Osteoblast (primary cell): ENCODE measurements at regions not wholly inside any gene's neighbourhood (a gene's known extent, or its start where the extent isn't known, plus 50 kb on each side); places are given as distances from the start of the nearest gene placed in this dataset.

ENCODE experiments used
- DNase-seq: peaks from one replicate; pipeline ENCODE4 v3.0.0; 2011; ENCODE audit warnings: low spot score, mixed read lengths; ENCODE audit not compliant: insufficient read length; ENCODE audit errors: missing footprints
- H2AFZ ChIP-seq: 2 replicates; pipeline ENCODE4 v1.6.0; 2011; ENCODE audit warnings: mild to moderate bottlenecking, low read length
- H3K27ac ChIP-seq: 2 replicates; pipeline ENCODE4 v1.5.1; 2011; ENCODE audit warnings: mild to moderate bottlenecking, low read depth, low read length, moderate library complexity
- H3K27me3 ChIP-seq: 2 replicates; pipeline ENCODE4 v1.6.0; 2012; ENCODE audit warnings: mild to moderate bottlenecking, control low read depth, inconsistent platforms, low read length, moderate library complexity; ENCODE audit not compliant: insufficient read depth
- H3K36me3 ChIP-seq: 2 replicates; pipeline ENCODE4 v1.5.1; 2011; ENCODE audit warnings: mild to moderate bottlenecking, low read length, control low read depth, moderate library complexity; ENCODE audit not compliant: insufficient read depth
- H3K4me1 ChIP-seq: 2 replicates; pipeline ENCODE4 v1.5.1; 2011; ENCODE audit warnings: mild to moderate bottlenecking, low read length, control low read depth, moderate library complexity; ENCODE audit not compliant: insufficient read depth
- H3K4me2 ChIP-seq: 2 replicates; pipeline ENCODE4 v1.6.0; 2011; ENCODE audit warnings: mild to moderate bottlenecking, low read length; ENCODE audit not compliant: insufficient read depth
- H3K4me3 ChIP-seq: fragments of 200-600 bp; sonication (generic); 3 replicates; pipeline ENCODE4 v1.5.1; 2012; ENCODE audit warnings: mild to moderate bottlenecking, low read length, inconsistent platforms; ENCODE audit not compliant: insufficient read depth
- H3K79me2 ChIP-seq: 2 replicates; pipeline ENCODE4 v1.6.0; 2012; ENCODE audit warnings: mild to moderate bottlenecking, low read length, control low read depth, inconsistent platforms; ENCODE audit not compliant: insufficient read depth
- H3K9me3 ChIP-seq: 2 replicates; pipeline ENCODE4 v1.5.1; 2011; ENCODE audit warnings: low read depth, low read length, control low read depth
- H4K20me1 ChIP-seq: 2 replicates; pipeline ENCODE4 v1.6.0; 2012; ENCODE audit warnings: mild to moderate bottlenecking, low read length, control low read depth; ENCODE audit not compliant: insufficient read depth
- CTCF ChIP-seq: IDR thresholded peaks from 2 replicates; pipeline ENCODE4 v1.5.1; 2011; ENCODE audit warnings: mild to moderate bottlenecking, low read depth, low read length, moderate library complexity; ENCODE audit errors: extremely low read depth

- no peak overlapping the region for H3K27ac ChIP-seq
- H3K4me2 ChIP-seq = no peak overlapping the region
- H3K27me3 ChIP-seq = no peaks in the 10 kb centered on the region
- H3K79me2 ChIP-seq = no peaks in the 10 kb centered on the region
- no peaks in the 10 kb centered on the region for H4K20me1 ChIP-seq
- no peak overlapping the region for H2AFZ ChIP-seq
- TF ChIP-seq CTCF = no peak
- H3K9me3 ChIP-seq = no peaks in the 10 kb centered on the region
- no peak overlapping the region for H3K4me3 ChIP-seq
- DNase-seq = no peak
- no peaks in the 10 kb centered on the region for H3K36me3 ChIP-seq
- no peaks in the 10 kb centered on the region for H3K4me1 ChIP-seq
These were observed 393.9 kb upstream of the ACVR2A start for GRCh38 chr2:147450661-147451510.

GRCh38 chr2:147449323-147449991 lies 395.4 kb upstream of the ACVR2A start:
- Histone ChIP-seq H3K27me3 (no peaks in the 10 kb centered on the region), H4K20me1 (no peaks in the 10 kb centered on the region), H3K4me3 (no peak overlapping the region), H3K79me2 (no peaks in the 10 kb centered on the region), H2AFZ (no peak overlapping the region), H3K27ac (no peak overlapping the region), H3K4me1 (no peaks in the 10 kb centered on the region), H3K4me2 (no peak overlapping the region), H3K9me3 (no peaks in the 10 kb centered on the region), H3K36me3 (no peaks in the 10 kb centered on the region)
- TF ChIP-seq CTCF = no peak
- DNase-seq = no peak

GRCh38 chr2:147442816-147443215 lies 402.0 kb upstream of the ACVR2A start:
- Histone ChIP-seq H3K4me3 (no peak overlapping the region), H3K9me3 (no peaks in the 10 kb centered on the region), H3K27me3 (no peaks in the 10 kb centered on the region), H2AFZ (no peak overlapping the region), H3K79me2 (no peaks in the 10 kb centered on the region), H3K27ac (no peak overlapping the region), H3K36me3 (no peaks in the 10 kb centered on the region), H3K4me2 (no peak overlapping the region), H3K4me1 (no peaks in the 10 kb centered on the region), H4K20me1 (no peaks in the 10 kb centered on the region)
- DNase-seq = no peak
- TF ChIP-seq CTCF = no peak

- Histone ChIP-seq H3K9me3 (no peaks in the 10 kb centered on the region), H3K27me3 (no peaks in the 10 kb centered on the region), H3K79me2 (no peaks in the 10 kb centered on the region), H3K4me3 (no peak overlapping the region), H4K20me1 (no peaks in the 10 kb centered on the region), H3K4me2 (no peak overlapping the region), H2AFZ (no peak overlapping the region), H3K36me3 (no peaks in the 10 kb centered on the region), H3K4me1 (no peaks in the 10 kb centered on the region), H3K27ac (no peak overlapping the region)
- no peak for DNase-seq
- no peak for TF ChIP-seq CTCF
These were observed 403.6 kb upstream of the ACVR2A start for GRCh38 chr2:147441182-147441581.
